NB4 (cell line): ENCODE measurements at regions not wholly inside any gene's neighbourhood (a gene's known extent, or its start where the extent isn't known, plus 50 kb on each side); places are given as distances from the start of the nearest gene placed in this dataset.

Source experiments
- CTCF ChIP-seq: IDR thresholded peaks from one replicate; pipeline ENCODE4 v1.5.1; 2012; ENCODE audit warnings: low read depth, low read length
- MYC ChIP-seq: IDR thresholded peaks from 2 replicates; pipeline ENCODE4 v1.6.1; 2011; ENCODE audit warnings: low read depth, low read length
- POLR2A ChIP-seq: IDR thresholded peaks from 2 replicates; pipeline ENCODE4 v1.6.1; 2011; ENCODE audit warnings: mild to moderate bottlenecking; ENCODE audit not compliant: insufficient read length; ENCODE audit errors: extremely low read depth
- TF ChIP-seq, protein P1 (sequence below): IDR thresholded peaks from 2 replicates; pipeline ENCODE4 v1.6.1; 2011; ENCODE audit warnings: low read depth, low read length

GRCh38 chr21:34020005-34020847, 53.2 kb upstream of the MRPS6 start:
- no peak for TF ChIP-seq CTCF
- TF ChIP-seq POLR2A = no peak
- TF ChIP-seq, protein P1, sequence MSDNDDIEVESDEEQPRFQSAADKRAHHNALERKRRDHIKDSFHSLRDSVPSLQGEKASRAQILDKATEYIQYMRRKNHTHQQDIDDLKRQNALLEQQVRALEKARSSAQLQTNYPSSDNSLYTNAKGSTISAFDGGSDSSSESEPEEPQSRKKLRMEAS = no peak
- TF ChIP-seq MYC = no peak
